ENCODE measurements at regions not wholly inside any gene's neighbourhood (a gene's known extent, or its start where the extent isn't known, plus 50 kb on each side); places are given as distances from the start of the nearest gene placed in this dataset.

GRCh38 chr4:187467224-187467623 is 528.3 kb upstream of the ZFP42 start:
- no peak for TF ChIP-seq CTCF (conservative IDR thresholded peaks at IDR 0.05; ENCODE audit: low read depth, low read length)
- no peak for TF ChIP-seq USF2 (IDR thresholded peaks at IDR 0.05; ENCODE audit: low read depth, low read length)
- no peak for TF ChIP-seq POLR2A (IDR thresholded peaks at IDR 0.05; ENCODE audit: low read depth, low read length)
- no peak for TF ChIP-seq ELK1 (IDR thresholded peaks at IDR 0.05; ENCODE audit: borderline replicate concordance, low read depth, low read length)
- no peak for TF ChIP-seq FOS (IDR thresholded peaks at IDR 0.05; ENCODE audit: low read depth, low read length)
- no peak for TF ChIP-seq NFE2L2 (IDR thresholded peaks at IDR 0.05; ENCODE audit: low read depth, low read length)
- TF ChIP-seq BHLHE40 (IDR thresholded peaks at IDR 0.05; ENCODE audit: low read depth, low read length) = no peak
- no peak for TF ChIP-seq MAFK (IDR thresholded peaks at IDR 0.05; ENCODE audit: low read depth, low read length)
- no peak for TF ChIP-seq CEBPB (IDR thresholded peaks at IDR 0.05; ENCODE audit: low read depth, low read length)
